ENCODE measurements at regions not wholly inside any gene's neighbourhood (a gene's known extent, or its start where the extent isn't known, plus 50 kb on each side); places are given as distances from the start of the nearest gene placed in this dataset.

DNA sequence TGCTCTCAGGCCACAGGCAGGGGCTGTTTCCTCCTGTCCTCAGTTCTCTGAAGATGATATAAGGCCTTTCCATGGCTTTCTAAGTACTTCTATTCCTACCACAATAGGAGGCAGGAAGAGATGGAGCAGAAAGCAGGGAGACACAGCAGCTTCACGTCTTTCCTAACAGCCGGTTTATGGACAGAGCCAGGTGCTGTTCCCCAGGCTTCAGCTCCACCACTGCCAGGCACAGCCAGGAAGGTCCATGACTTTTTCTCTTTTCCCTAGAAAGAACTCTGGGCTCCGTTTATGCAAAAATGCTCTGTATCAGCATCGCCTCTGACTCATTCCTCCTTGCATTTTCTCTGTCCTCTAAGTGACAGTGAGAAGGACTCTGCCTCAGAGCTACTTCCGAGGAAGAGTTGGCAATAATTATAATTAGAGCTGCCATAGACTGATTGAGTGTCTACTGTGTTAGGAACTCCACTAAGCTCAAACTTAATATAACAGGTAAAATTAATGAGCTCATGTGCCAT is 478.5 kb downstream of the RASEF start:
- no peak for DNase-seq (ENCODE audit: low spot score)

DNA sequence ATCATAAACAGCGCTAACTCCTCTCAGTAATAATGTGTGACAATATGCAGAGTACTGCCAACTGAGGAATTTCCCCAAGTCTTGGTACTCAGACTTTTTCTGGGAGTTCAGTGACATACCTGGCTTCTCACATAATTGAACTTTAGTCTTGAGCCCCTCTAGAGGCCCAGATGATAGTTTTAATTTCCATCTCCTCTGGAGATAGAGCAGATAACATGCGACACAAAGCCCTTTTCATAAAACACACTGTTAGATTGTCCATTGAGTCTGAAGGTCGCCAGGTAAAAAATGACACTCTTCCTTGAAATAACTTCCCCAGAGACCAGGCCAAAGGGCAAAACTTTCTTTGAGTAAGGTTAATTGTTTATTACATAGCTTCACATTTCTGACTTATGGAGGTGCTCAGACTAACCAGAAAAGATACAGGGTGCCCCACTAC is 476.0 kb downstream of the RASEF start:
- no peak for DNase-seq (ENCODE audit: low spot score)

DNA sequence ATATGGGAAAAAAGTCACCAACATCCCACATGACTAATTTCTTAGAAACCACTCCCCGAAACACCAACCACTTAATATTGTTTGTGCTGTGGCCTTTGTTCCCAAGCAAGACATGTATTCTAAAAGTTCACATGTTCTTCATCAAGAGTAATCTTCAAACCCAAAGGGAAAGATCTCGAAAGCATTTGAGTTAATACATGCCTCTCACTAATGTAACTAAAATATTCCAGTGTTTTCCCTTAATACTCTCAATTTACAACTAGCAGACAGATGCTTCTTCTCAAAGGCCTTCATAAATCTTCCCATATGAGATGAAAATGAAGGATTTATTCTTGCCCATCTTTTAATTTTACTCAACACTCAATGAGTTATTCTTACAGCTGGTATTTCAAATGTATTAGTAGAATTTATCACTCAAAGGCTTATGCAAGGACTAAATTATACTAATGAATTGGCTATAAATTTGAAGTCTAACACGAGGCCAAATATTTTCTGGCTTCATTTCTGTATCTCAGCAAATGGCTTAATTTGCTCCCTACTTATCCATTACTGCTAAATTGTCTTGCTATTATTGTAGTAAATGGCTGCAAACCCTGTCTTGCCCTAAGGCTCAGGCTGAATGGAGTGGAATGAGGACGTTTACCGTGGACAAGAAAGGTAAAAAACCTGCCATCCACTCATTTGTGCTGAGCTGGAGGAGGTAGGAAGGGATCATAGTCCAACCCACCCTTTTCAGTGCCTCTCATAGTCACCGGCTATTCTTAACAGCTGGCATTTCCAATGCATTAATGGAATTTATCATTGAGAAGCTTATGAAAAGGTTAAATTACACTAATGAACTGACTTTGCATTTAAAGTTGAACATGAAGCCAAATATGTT is 474.4 kb downstream of the RASEF start:
- DNase-seq (ENCODE audit: low spot score): no peak

DNA sequence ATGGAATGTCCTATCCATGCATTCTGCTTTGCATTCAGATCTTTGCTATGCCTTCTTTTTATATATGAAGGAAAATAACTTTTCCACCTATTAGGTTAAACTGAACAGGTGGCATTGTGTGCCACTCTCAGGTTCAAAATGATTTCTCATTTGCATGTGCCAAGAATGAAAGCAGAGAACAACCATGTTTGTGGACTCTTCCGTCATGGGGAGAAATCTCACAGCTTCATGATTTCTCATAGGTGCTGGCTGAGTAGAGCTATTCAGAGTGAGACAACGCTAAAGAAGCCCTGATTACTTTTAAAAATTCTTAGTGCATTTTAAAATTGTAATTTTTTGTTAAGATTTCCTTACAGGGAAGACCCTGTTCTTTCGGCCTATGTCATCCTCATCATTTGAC is 472.1 kb downstream of the RASEF start:
- DNase-seq (ENCODE audit: low spot score): no peak

DNA sequence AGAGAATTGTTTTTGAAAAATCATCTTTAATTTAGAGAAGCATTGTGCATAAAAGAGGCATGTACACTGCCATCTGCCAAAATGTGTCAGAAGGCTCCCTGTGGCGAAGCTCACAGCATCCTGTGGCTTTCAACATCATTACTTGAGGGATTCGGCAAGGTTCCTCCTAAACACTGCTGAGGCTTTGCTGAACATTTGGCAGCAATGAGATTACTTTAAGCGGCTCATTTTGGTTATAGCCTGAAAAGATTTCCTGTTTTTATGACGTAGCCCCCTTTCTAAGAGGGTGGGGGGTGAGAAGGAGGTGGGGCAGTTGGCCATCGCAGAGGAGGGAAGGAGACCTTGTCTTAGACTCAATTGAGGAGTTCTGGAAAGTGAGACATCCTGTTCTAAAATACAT is 469.4 kb downstream of the RASEF start:
- DNase-seq (ENCODE audit: low spot score): no peak

DNA sequence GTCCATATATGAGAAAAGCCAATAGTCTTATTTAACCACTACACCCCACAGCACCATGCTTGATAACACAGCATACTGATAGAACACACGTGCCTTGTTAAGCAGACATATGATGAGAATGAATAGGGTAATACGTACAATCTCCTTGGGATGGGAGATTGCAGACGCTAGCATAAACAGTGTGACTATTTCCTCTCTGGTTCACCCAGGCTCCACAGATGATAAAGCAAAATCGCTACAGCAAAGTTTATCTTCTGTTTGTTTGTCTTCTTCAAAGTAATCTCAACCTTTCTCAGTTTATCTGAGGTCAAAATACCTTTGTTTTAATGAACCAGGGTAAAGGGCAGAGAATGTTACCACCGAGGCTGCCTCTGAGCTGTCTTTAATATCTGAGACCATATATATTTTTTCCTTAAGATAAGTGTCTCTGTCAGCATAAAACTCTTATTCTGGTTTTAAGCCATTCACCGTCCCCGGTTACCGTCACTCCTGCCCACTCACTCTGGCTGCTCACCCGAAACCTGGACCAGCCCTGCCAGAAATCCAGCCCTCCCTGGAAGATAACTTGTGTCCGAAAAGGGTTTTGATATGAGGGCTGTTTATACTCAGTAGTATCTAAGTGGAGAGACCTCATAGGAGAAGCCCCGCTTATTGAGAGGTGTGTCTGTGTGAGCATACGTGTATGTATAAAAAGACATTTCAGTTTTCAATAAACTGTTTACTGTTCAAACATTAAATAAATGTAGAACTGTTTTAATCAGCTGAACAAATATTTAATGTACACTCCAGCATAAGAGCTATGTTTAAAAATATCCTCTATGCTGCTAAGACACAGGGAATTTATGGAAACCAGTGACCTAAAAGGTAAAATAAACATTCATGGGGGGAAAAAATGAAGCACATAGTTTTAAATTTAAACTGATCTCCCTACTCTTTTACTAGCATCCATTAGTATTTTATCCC is 465.4 kb downstream of the RASEF start:
- no peak for DNase-seq (ENCODE audit: low spot score)

DNA sequence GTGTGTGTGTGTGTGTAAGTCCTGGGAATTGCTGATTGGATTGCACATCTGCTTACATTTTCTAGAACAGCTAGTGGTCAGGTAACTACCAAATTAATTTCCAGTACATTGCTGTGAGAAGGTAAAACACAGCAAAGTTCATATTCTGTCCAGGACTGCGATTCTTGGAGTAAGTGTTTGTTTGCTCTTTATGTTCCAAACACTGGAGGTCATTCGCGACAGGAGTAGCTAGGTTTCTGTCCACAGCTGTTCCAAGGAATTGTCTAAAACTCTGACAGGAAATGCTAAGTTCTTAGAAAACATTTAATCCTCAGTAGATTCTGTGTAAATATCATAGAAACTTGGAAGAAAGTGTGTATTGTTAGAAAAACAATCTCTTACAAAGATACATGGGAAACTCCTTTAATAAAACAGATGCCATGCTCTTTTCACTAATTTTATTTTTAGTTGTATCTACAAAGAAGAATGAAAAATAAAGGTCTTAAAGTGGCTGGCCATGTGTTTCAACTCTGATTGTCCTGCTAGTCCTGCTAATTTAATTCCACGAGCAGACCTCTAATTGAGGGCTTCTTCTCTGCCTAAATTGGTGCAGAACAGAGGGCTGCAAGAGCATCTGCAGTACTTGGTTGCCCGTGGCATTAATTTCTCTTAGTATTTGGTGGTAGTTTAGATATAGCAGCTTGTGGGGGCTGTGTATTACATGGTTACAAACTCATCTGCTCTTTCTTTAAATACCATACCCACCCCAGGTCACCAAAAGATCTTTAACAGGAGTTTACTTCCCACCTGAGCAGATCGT is 464.5 kb downstream of the RASEF start:
- DNase-seq (ENCODE audit: low spot score): no peak

DNA sequence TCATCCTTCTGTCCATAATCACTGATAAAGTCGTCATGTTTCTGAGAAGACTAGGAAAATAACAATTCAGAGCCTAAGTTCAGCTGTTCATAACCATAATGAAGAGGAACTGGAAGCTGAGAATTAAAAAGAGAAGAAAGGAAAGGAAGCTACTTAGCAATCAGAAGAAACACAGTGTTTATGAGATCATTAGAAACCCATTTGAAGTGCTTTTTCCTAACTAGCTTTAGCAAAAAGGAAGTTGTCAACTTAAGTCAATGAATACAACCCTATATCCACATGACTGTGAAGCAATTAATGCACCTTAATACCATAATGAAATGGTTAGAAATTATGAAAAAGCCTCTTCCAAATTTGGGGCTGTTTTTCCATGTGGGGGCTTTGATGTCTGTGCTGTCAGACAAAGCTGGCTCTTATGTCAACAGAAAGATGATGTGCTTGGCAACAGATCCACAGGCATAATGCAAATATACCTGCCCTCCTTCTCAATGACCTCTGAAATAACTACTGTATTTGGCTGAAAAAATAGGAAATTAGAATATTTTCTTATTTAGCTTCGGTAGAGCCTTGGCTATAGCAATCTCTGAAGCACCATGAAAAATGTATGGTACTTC is 463.5 kb downstream of the RASEF start:
- no peak for DNase-seq (ENCODE audit: low spot score)

DNA sequence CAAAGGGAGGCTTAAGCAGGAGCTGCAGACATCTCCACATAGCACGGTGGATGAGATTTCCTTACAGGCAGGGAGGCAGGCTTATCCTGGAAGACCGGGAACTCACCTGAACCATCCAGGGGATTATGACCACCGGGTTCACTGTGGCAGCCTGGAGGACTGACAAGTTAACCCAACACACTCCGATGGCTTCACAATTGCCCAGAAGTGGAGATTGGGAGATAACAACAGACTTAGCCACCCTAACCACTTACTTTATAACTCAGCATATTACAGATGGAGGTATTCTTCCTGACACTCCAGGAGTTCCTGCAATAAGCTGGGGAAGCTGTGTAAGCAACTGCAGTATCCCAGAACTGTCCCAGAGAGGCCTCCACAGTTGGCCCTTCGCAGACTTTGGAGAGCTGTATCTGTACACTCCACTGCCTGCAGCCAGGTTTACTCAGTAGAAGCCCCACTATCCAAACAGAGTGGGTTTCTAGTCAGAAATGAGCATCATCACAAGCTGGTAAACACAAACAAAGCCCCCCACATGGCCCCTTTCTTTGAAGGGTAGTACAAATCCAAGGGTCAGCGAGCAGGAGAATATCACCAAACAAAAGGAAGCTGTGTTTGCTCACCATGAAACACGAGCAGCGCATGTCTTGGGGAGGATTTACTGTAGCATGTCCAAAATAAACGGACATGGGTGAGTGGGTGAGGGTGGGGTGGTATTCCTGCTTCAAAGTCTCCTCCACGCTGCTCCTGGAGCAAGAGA is 462.2 kb downstream of the RASEF start:
- DNase-seq (ENCODE audit: low spot score): no peak

DNA sequence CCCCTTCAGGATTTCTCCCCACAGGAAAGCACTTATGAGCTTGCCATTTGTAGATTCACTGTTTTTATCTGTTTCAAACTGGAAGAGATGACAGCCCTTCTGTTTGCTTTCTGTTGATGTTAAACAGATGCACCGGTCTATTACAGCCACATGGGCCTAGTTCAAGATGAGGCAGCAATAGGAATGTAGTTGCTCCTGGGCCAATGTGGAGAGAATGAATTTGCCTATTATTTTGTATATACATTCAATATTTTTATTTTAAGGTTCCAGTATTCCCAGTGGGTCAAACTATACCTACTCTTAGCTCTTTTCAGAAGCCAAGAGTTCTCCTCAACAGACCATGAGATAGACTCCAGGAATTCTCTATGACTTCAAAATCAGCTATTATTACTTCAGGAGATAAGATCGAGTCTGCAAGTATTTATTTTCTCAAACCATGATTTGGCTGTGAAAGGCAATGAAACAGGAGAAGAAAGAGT is 461.6 kb downstream of the RASEF start:
- DNase-seq (ENCODE audit: low spot score): no peak

DNA sequence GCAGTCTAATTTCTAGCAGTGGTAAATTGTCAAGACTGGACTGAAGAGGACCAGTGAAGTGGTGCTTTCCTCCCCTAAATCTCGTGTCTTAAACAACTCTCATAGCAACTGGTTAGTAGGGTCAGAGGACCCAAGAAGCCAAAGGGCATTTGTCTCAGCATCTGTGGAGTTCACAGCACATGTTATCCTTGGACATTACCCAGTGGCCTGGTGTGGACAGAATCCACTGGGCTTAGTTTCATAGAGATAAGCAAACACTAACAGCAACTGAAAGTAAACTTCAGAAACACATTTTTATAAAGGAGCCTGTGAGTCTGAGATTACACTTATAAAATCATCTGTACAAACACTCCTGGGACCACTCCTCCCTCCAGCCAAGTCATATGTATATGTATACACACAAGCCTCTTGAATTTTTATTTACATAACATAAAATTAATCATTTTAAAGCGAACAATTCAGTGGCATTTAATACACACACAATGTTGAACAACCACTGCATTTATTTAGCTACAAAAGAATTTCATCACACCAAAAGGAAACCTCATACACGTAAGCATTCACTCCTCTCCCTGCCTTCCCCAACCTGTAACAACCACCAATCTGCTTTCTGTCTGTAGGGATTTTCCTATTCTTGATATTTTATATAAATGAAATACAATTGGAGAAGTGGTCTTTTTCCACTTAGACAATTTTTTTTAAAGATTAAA is 457.8 kb downstream of the RASEF start:
- DNase-seq (ENCODE audit: low spot score): no peak

DNA sequence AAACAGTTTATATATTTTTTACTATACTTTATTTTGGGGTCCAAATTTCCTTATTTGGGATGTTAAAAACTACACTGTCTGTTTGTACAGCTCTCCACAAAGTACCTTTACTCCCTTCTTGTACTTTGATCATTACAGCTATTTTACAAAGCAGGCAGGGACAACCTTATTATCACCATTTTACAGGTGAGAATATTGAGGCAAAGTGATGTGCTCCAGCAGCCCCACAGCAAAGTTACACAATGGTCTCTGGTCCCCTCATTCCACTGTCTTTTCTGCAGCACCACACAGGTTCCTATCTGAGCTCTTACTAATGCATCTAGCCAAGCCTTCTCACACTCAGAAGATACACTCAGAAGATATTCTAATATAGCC is 457.3 kb downstream of the RASEF start:
- DNase-seq (ENCODE audit: low spot score): no peak

DNA sequence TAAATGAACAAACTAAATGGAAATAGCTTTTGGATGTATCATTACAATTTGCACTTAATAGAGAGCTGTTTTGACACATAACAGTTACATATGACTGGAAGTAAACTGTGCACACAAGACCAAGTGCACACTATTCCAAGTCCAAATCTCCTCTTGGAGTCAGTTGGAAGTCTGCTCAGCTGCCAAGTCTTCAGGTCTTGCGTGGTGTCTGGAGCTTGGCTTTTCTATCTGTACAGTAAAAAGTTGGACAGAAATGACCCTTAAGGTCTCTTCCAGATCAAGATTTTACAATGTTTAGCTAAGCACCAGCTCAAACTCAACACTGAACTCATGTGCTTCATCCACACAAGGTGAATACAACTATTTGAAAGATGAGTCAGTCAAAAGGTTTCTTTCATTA is 456.9 kb downstream of the RASEF start:
- DNase-seq (ENCODE audit: low spot score): no peak

DNA sequence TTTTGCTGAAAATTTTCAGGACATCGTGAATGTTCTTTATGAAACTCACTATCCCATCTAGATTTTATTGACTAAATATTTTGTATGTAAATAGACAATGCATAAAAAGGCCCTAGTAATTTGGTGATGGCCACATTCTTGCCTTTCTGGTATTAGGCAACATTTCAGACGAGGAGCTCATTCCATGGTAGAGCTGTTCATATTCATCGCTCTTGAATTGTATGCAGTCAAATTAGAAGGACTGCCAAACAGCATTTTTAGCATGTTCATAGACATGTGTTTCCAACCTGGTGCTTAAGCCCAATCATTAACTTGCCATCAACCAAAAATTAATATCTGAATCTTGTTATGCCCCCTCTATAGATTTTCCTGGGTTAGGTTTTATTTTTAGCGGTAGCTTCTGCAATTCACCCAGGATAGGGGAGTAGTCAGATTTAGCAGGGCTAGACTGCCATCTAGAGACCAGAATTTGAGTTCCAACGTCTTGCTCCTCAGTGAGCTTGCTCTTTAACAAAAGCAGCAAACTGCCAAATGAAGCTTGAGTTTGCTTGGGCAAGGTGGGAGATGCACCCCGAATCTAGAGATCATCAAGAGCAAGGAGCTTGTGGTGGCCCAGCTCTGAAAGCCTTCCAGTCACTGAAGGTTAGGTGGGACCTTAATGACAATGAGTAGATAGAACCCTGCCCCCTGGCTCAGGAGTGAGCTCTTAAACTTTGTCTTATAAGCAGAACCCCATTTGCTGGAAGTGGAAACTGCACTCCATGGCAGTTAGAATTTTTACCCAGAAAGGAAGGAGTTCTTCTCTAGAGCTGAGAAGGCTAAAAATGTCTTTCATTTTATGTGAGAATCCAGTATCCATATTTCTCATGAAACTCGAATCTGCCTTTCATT is 456.2 kb downstream of the RASEF start:
- no peak for DNase-seq (ENCODE audit: low spot score)

DNA sequence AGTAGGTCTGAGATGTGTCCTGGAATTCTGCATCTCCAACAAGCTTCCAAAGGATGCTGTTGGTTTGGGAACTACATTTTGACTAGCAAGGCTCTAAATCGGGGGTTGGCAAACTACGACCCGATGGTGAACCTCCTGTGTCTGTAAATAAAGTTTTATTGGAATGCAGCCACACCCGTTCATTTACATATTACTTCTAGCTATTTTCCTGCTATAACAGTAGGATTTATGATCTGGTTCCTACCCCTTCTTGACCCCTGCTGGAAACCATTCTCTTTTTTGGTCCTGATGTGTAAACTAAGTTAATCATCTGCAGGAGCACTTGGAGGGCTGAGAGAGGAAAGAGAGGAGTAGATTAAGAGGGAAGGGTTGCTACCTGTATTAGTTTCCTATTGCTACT is 454.5 kb downstream of the RASEF start:
- no peak for DNase-seq (ENCODE audit: low spot score)

DNA sequence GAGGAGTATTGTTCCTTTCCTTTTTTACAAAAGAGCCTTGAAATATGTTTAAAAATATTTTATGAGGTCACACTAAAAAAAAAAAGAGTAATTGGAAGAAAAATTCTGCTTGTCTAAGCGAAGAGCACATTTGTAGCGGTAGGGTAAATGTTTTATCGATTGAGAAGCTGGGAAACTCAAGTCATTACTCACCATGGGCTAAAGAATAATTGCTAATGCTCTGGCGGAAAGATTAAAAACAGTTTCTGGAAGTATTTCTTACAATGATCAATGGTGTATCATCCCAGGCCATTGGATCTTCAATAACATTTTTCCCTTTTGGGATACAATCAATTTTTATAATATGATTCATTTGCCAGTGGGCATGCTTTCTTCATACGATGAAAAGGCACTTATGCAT is 450.0 kb downstream of the RASEF start:
- DNase-seq (ENCODE audit: low spot score): no peak

DNA sequence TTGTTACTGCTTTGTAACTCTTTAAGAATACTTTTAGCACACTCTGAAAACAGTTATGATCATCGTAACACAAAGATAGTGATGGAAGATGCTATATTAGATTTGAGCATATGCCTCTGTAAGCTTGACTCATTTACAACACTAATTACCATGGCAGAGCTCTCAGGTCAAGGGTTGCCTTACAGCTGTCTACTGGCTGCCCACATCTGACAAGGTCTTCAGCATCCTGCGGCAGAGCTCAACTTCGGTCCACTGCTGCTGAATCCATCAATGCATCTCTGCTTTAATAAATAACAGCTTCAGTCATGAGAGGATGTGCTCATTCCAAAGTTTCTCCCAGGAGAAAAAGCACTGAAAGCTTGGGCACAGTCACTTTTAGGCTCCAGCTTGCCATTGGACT is 449.4 kb downstream of the RASEF start:
- DNase-seq (ENCODE audit: low spot score): no peak

DNA sequence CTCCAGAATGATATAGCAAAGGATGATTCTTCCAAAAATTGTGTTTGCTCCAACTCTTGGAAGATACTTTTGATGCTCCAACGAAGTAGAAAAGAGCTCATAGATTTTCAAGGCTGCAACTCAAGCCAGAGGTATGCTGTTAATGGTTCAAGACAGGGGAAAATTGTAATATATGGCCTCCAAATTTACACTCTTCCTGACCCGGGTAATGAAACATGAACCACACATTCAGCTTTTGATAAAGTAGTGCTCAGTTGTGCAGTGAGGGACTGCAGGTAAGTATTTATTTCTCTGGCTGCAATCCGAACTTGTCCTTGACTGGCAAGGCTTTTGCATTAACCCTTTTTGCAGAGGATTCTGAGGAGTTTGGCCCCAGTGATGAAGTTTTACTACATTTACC is 446.4 kb downstream of the RASEF start:
- no peak for DNase-seq (ENCODE audit: low spot score)

DNA sequence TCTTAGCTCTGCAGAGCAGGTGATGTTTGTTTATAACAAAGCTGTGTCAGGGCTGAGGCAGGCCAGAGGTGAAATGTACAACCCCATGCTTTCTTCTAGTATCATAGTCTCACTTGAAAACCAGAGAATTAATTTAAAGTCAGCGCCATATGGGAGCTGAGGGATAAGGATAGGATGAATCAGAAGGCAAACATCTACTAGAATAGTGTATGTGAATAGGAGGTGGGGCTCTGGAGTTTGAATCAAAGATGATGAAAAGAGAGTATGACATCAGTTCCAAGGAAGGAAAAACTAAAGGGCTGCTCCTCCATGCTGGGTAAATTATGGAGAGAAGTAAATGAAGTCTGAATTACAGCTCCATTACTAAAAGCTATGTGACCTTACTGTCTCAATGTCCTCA is 441.5 kb downstream of the RASEF start:
- DNase-seq (ENCODE audit: low spot score): no peak

Measured in CD4-positive, alpha-beta T cell treated with Interleukin-15 for 4 hours (primary cell).